DOHH2 (cell line): ENCODE measurements at regions not wholly inside any gene's neighbourhood (a gene's known extent, or its start where the extent isn't known, plus 50 kb on each side); places are given as distances from the start of the nearest gene placed in this dataset.

ENCODE experiments used
- H3F3A ChIP-seq: fragments of 200-600 bp; sonication (generic), shearing (Covaris generic); 2 replicates; pipeline ENCODE4 v1.6.0; 2016; ENCODE audit warnings: antibody characterized with exemption, mild to moderate bottlenecking; ENCODE audit not compliant: control insufficient read depth, insufficient read depth
- H3K27ac ChIP-seq: fragments of 200-600 bp; sonication (generic); 2 replicates; pipeline ENCODE4 v1.5.1; 2014; ENCODE audit warnings: low read depth, mild to moderate bottlenecking, low read length, moderate library complexity
- H3K27me3 ChIP-seq: fragments of 200-600 bp; sonication (generic); 2 replicates; pipeline ENCODE4 v1.6.1; 2014; ENCODE audit warnings: mild to moderate bottlenecking, low read length, mixed read lengths; ENCODE audit not compliant: control insufficient read depth
- H3K36me3 ChIP-seq: fragments of 200-600 bp; sonication (generic); 2 replicates; pipeline ENCODE4 v1.6.1; 2014; ENCODE audit warnings: mild to moderate bottlenecking, low read length, moderate library complexity, mixed read lengths; ENCODE audit not compliant: control insufficient read depth
- H3K4me1 ChIP-seq: fragments of 200-600 bp; sonication (generic); 2 replicates; pipeline ENCODE4 v1.6.1; 2014; ENCODE audit warnings: mild to moderate bottlenecking, low read length, mixed read lengths; ENCODE audit not compliant: control insufficient read depth
- H3K4me2 ChIP-seq: fragments of 200-600 bp; sonication (generic); 2 replicates; pipeline ENCODE4 v1.6.0; 2014; ENCODE audit warnings: mild to moderate bottlenecking, low read length, moderate library complexity
- H3K4me3 ChIP-seq: fragments of 200-600 bp; sonication (generic); 2 replicates; pipeline ENCODE4 v1.5.1; 2014; ENCODE audit warnings: mild to moderate bottlenecking, low read length, mixed read lengths
- H3K79me2 ChIP-seq: fragments of 200-600 bp; sonication (generic); 2 replicates; pipeline ENCODE4 v1.6.1; 2014; ENCODE audit warnings: mild to moderate bottlenecking, low read length, mixed read lengths; ENCODE audit not compliant: control insufficient read depth
- H3K9me2 ChIP-seq: fragments of 200-600 bp; sonication (generic); replicated peaks from 2 replicates; pipeline ENCODE4 v1.6.1; 2014; ENCODE audit warnings: mild to moderate bottlenecking, low read length, mixed read lengths; ENCODE audit not compliant: control insufficient read depth
- H3K9me3 ChIP-seq: fragments of 200-600 bp; sonication (generic); 2 replicates; pipeline ENCODE4 v1.6.1; 2014; ENCODE audit warnings: antibody characterized with exemption, low read length, mixed read lengths; ENCODE audit not compliant: control insufficient read depth, insufficient read depth
- H4K20me1 ChIP-seq: fragments of 200-600 bp; sonication (generic); 2 replicates; pipeline ENCODE4 v1.6.0; 2014; ENCODE audit warnings: low read depth, mild to moderate bottlenecking, antibody characterized with exemption, low read length, moderate library complexity; ENCODE audit not compliant: control insufficient read depth, insufficient read depth
- CTCF ChIP-seq: fragments of 200-600 bp; sonication (generic); IDR thresholded peaks from one replicate; pipeline ENCODE4 v1.5.1; 2014; ENCODE audit warnings: antibody characterized with exemption, mild to moderate bottlenecking, low read depth, low read length; ENCODE audit not compliant: poor library complexity, severe bottlenecking
- EZH2phosphoT487 ChIP-seq: fragments of 200-600 bp; sonication (generic); IDR thresholded peaks from 2 replicates; pipeline ENCODE4 v1.6.1; 2017; ENCODE audit warnings: borderline replicate concordance, mild to moderate bottlenecking, antibody characterized with exemption, low read length, moderate library complexity, mixed read lengths

- H3K36me3 ChIP-seq = no peaks in the 10 kb centered on the region
- no peaks in the 10 kb centered on the region for H4K20me1 ChIP-seq
- no peak overlapping the region for H3K27ac ChIP-seq
- H3K79me2 ChIP-seq = no peaks in the 10 kb centered on the region
- no peak overlapping the region for H3K4me3 ChIP-seq
- H3F3A ChIP-seq = no peaks in the 10 kb centered on the region
- H3K4me1 ChIP-seq = no peaks in the 10 kb centered on the region
- H3K9me3 ChIP-seq = no peaks in the 10 kb centered on the region
- no peaks in the 10 kb centered on the region for H3K9me2 ChIP-seq
- no peaks in the 10 kb centered on the region for H3K27me3 ChIP-seq
- no peak for TF ChIP-seq EZH2phosphoT487
- TF ChIP-seq CTCF = no peak
- no peak overlapping the region for H3K4me2 ChIP-seq
Observed at GRCh38 chr15:29461877-29462276, 192.3 kb upstream of the NSMCE3 start.

- H3K4me2 ChIP-seq = no peak overlapping the region
- no peaks in the 10 kb centered on the region for H3K9me2 ChIP-seq
- no peaks in the 10 kb centered on the region for H3K79me2 ChIP-seq
- TF ChIP-seq EZH2phosphoT487 = no peak
- TF ChIP-seq CTCF = no peak
- no peaks in the 10 kb centered on the region for H4K20me1 ChIP-seq
- H3K36me3 ChIP-seq = no peaks in the 10 kb centered on the region
- no peak overlapping the region for H3K4me3 ChIP-seq
- no peak overlapping the region for H3K27ac ChIP-seq
- H3F3A ChIP-seq = no peaks in the 10 kb centered on the region
- no peaks in the 10 kb centered on the region for H3K9me3 ChIP-seq
- H3K4me1 ChIP-seq = no peaks in the 10 kb centered on the region
- H3K27me3 ChIP-seq = no peaks in the 10 kb centered on the region
Observed at GRCh38 chr15:29458361-29458760, 188.7 kb upstream of the NSMCE3 start.

- no peaks in the 10 kb centered on the region for H4K20me1 ChIP-seq
- H3K9me2 ChIP-seq = no peaks in the 10 kb centered on the region
- H3K36me3 ChIP-seq = no peaks in the 10 kb centered on the region
- no peaks in the 10 kb centered on the region for H3K4me1 ChIP-seq
- TF ChIP-seq CTCF = no peak
- TF ChIP-seq EZH2phosphoT487 = no peak
- no peak overlapping the region for H3K4me2 ChIP-seq
- H3K9me3 ChIP-seq = no peaks in the 10 kb centered on the region
- H3K79me2 ChIP-seq = no peaks in the 10 kb centered on the region
- H3K27me3 ChIP-seq = no peaks in the 10 kb centered on the region
- no peak overlapping the region for H3K27ac ChIP-seq
- no peak overlapping the region for H3K4me3 ChIP-seq
- H3F3A ChIP-seq = no peaks in the 10 kb centered on the region
Observed at GRCh38 chr15:29457729-29458128, 188.1 kb upstream of the NSMCE3 start.

- no peaks in the 10 kb centered on the region for H3K9me3 ChIP-seq
- no peaks in the 10 kb centered on the region for H3K9me2 ChIP-seq
- H3K27ac ChIP-seq = no peak overlapping the region
- no peaks in the 10 kb centered on the region for H3K36me3 ChIP-seq
- no peaks in the 10 kb centered on the region for H3K4me1 ChIP-seq
- H3K4me3 ChIP-seq = no peak overlapping the region
- H4K20me1 ChIP-seq = no peaks in the 10 kb centered on the region
- no peaks in the 10 kb centered on the region for H3K27me3 ChIP-seq
- TF ChIP-seq EZH2phosphoT487 = no peak
- no peaks in the 10 kb centered on the region for H3F3A ChIP-seq
- no peaks in the 10 kb centered on the region for H3K79me2 ChIP-seq
- H3K4me2 ChIP-seq = no peak overlapping the region
Observed at GRCh38 chr15:29456964-29457363, 187.3 kb upstream of the NSMCE3 start.
